A549 (cell line): ENCODE measurements at regions not wholly inside any gene's neighbourhood (a gene's known extent, or its start where the extent isn't known, plus 50 kb on each side); places are given as distances from the start of the nearest gene placed in this dataset.
A peak's percentile ranks its signal among the peaks of the same experiment; 100 is the strongest.

Experiments used
- EHMT2 ChIP-seq: fragments of 200-600 bp; sonication (generic); IDR thresholded peaks from 2 replicates; pipeline ENCODE4 v1.6.1; 2016; ENCODE audit warnings: antibody characterized with exemption, low read depth, mild to moderate bottlenecking, moderate library complexity
- ELK1 ChIP-seq: fragments of 150-350 bp; IDR thresholded peaks from 2 replicates; pipeline ENCODE4 v1.6.1; 2014; ENCODE audit warnings: low read depth, mild to moderate bottlenecking, low read length
- MAX ChIP-seq: IDR thresholded peaks from 2 replicates; pipeline ENCODE4 v1.6.1; 2012
- RAD21 ChIP-seq, 2 experiments: fragments of >200 bp in 1 of 2; sonication (Bioruptor Twin) in 1 of 2; formaldehyde crosslinking in 1 of 2; IDR thresholded peaks in 1 of 2; conservative IDR thresholded peaks in 1 of 2; 2 replicates in 1 of 2; 3 replicates in 1 of 2; pipeline ENCODE4 v1.6.1; 2012 to 2018; ENCODE audit warnings: inconsistent platforms in 1 of 2
- ZC3H11A ChIP-seq: fragments of 450-650 bp; IDR thresholded peaks from 2 replicates; pipeline ENCODE4 v1.6.1; 2014; ENCODE audit warnings: antibody characterized with exemption, mild to moderate bottlenecking
- TF ChIP-seq, protein P1 (sequence below): fragments of >200 bp; sonication (Bioruptor Twin); formaldehyde crosslinking; IDR thresholded peaks from 3 replicates; pipeline ENCODE4 v1.5.1; 2016

DNA sequence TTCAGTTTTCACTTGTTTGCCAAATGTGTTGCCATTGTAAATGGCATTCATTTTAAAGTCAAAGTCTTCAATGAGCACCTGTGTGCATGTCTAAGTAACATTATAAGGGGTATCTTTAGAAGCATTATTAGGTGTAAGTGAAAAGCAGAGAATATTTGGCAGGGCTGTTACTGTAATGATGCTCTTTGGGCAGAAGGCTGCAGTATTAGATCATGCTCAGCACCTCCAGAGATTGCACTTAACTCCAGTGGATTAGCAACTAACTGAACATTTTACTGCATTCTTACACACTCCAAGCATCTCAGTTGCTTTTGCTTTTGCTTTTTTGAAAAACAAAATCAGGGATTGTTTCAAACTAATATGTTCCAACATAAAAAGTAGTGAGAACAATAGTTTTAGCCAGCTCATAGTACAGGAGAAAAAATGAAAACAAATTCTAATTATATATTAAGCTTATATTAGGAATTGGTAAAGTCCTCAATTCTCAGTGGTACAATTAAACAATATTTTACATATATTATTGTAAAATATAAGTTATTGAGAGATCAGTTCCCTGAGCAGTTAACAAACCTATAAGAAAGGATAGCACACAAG, 1740.9 kb upstream of the CDH9 start:
- TF ChIP-seq RAD21 (conservative IDR thresholded peaks at IDR 0.05 in 1 of 2, IDR thresholded peaks at IDR 0.05 in 1 of 2): peak; percentile 55 to 59
- no peak for TF ChIP-seq ELK1
- TF ChIP-seq, protein P1, sequence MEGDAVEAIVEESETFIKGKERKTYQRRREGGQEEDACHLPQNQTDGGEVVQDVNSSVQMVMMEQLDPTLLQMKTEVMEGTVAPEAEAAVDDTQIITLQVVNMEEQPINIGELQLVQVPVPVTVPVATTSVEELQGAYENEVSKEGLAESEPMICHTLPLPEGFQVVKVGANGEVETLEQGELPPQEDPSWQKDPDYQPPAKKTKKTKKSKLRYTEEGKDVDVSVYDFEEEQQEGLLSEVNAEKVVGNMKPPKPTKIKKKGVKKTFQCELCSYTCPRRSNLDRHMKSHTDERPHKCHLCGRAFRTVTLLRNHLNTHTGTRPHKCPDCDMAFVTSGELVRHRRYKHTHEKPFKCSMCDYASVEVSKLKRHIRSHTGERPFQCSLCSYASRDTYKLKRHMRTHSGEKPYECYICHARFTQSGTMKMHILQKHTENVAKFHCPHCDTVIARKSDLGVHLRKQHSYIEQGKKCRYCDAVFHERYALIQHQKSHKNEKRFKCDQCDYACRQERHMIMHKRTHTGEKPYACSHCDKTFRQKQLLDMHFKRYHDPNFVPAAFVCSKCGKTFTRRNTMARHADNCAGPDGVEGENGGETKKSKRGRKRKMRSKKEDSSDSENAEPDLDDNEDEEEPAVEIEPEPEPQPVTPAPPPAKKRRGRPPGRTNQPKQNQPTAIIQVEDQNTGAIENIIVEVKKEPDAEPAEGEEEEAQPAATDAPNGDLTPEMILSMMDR: peak; percentile 28
- no peak for TF ChIP-seq MAX
- TF ChIP-seq ZC3H11A: no peak
- TF ChIP-seq EHMT2: no peak
